Parathyroid adenoma (tissue), 2 donors: ENCODE measurements at regions not wholly inside any gene's neighbourhood (a gene's known extent, or its start where the extent isn't known, plus 50 kb on each side); places are given as distances from the start of the nearest gene placed in this dataset.

Experiments used
- H2AFZ ChIP-seq: fragments of 300-600 bp; sonication (generic); one replicate; pipeline ENCODE4 v1.7.0; 2017; ENCODE audit warnings: antibody characterized with exemption, mild to moderate bottlenecking
- H3K27ac ChIP-seq: fragments of 300-600 bp; sonication (generic); one replicate; pipeline ENCODE4 v1.7.0; 2017
- H3K27me3 ChIP-seq: fragments of 300-600 bp; sonication (generic); one replicate; pipeline ENCODE4 v1.7.0; 2017; ENCODE audit warnings: low read length; ENCODE audit not compliant: control insufficient read depth, insufficient read depth
- H3K36me3 ChIP-seq: fragments of 300-600 bp; sonication (generic); one replicate; pipeline ENCODE4 v1.7.0; 2017; ENCODE audit warnings: low read length; ENCODE audit not compliant: control insufficient read depth, insufficient read depth
- H3K4me1 ChIP-seq: fragments of 300-600 bp; sonication (generic); one replicate; pipeline ENCODE4 v1.7.0; 2017; ENCODE audit warnings: control low read depth
- H3K4me2 ChIP-seq: fragments of 300-600 bp; sonication (generic); one replicate; pipeline ENCODE4 v1.7.0; 2017; ENCODE audit warnings: low read length
- H3K4me3 ChIP-seq: fragments of 300-600 bp; sonication (generic); one replicate; pipeline ENCODE4 v1.7.0; 2017; ENCODE audit warnings: low read depth, low read length
- H3K79me2 ChIP-seq: fragments of 300-600 bp; sonication (generic); one replicate; pipeline ENCODE4 v1.7.0; 2017; ENCODE audit warnings: control low read depth
- H3K9ac ChIP-seq: fragments of 300-600 bp; sonication (generic); one replicate; pipeline ENCODE4 v1.7.0; 2017; ENCODE audit warnings: mild to moderate bottlenecking
- H3K9me3 ChIP-seq: fragments of 300-600 bp; sonication (generic); one replicate; pipeline ENCODE4 v1.7.0; 2017; ENCODE audit warnings: low read length; ENCODE audit not compliant: control insufficient read depth
- TF ChIP-seq, protein P1 (sequence below): fragments of 300-600 bp; sonication (generic); IDR thresholded peaks from one replicate; pipeline ENCODE4 v1.7.0; 2017; ENCODE audit warnings: antibody characterized with exemption, mild to moderate bottlenecking
- donor health status: primary hyperparathyroidism.

DNA sequence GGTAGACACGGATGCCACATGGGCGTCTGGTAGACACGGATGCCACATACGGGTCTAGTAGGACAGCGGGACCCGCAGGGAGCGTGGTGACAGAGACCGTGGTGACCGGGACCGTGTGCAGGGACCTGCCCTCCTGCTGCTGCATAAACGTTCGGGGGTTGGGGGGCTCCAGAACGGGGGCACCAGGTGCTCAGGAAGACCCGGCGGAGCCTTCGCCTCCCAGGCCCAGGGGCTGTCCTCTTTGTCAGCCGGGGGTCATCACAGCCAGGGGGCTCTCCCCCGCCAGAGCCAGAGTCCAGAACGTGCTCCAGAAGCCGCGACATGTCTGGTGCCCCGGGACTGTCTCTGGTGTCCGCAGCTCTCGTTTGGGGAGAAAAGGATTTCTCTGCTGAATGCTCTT lies 69.2 kb upstream of the ADGRA1 start:
- Histone ChIP-seq H3K9ac (no peak overlapping the region), H3K4me3 (no peak overlapping the region), H3K9me3 (no peaks in the 10 kb centered on the region), H3K4me1 (no peaks in the 10 kb centered on the region), H3K79me2 (no peaks in the 10 kb centered on the region), H3K27ac (no peak overlapping the region), H3K4me2 (no peak overlapping the region), H2AFZ (no peak overlapping the region), H3K36me3 (no peaks in the 10 kb centered on the region), H3K27me3 (no peaks in the 10 kb centered on the region)
- TF ChIP-seq, protein P1, sequence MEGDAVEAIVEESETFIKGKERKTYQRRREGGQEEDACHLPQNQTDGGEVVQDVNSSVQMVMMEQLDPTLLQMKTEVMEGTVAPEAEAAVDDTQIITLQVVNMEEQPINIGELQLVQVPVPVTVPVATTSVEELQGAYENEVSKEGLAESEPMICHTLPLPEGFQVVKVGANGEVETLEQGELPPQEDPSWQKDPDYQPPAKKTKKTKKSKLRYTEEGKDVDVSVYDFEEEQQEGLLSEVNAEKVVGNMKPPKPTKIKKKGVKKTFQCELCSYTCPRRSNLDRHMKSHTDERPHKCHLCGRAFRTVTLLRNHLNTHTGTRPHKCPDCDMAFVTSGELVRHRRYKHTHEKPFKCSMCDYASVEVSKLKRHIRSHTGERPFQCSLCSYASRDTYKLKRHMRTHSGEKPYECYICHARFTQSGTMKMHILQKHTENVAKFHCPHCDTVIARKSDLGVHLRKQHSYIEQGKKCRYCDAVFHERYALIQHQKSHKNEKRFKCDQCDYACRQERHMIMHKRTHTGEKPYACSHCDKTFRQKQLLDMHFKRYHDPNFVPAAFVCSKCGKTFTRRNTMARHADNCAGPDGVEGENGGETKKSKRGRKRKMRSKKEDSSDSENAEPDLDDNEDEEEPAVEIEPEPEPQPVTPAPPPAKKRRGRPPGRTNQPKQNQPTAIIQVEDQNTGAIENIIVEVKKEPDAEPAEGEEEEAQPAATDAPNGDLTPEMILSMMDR: no peak

DNA sequence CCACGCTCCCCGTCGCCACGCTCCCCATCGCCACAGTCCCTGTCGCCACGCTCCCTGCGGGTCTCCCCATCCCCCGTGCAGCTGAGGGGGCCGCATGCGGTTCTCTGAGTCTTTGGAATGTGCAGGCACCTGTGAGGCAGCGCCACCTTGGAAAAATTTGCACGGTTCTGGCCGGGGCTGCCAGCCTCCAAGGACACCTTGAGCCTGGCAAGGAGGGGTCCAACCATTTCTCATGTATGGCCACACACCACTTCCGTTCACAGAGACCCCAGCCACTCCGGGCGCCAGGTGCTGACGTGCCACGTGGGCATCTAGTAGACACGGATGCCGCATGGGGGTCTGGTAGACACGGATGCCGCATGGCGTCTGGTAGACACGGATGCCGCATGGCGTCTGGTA lies 70.5 kb upstream of the ADGRA1 start:
- H3K27ac ChIP-seq: no peak overlapping the region

DNA sequence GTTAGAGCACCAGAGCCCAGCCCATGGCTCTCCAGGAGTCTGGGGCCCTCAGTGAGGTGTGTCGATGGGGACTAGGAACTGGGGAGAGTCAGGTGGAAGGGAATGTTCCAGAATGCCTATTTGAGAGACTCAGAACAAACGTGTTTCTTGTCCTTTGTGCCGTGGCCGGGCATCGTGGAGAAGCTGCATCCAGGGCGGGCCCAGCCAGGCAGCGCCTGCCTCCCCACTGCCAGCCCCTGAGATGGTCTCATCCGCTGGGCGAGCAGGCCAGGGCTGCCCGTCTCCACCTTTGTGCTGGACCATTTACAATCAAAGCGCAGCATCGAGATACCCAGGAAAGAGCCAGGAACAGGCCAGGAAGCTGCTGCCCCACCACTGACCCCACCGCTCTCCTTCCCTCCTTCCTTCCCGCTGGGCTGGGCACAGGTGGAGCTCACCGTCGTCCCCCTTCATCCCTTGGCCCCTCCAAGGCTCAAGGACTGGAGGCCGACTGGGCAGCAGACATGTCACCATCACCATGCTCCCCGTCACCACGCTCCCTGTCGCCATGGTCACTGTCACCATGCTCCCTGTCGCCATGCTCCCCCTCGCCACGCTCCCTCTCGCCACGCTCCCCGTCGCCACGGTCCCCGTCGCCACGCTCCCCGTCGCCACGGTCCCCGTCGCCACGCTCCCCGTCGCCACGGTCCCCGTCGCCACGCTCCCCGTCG lies 71.1 kb upstream of the ADGRA1 start:
- TF ChIP-seq, protein P1: no peak
- H3K27ac ChIP-seq: no peak overlapping the region
- no peaks in the 10 kb centered on the region for H3K79me2 ChIP-seq
- no peaks in the 10 kb centered on the region for H3K4me1 ChIP-seq
- H3K27me3 ChIP-seq: no peaks in the 10 kb centered on the region
- H3K4me3 ChIP-seq: no peak overlapping the region
- H3K9ac ChIP-seq: no peak overlapping the region
- H2AFZ ChIP-seq: no peak overlapping the region
- no peaks in the 10 kb centered on the region for H3K36me3 ChIP-seq
- H3K4me2 ChIP-seq: no peak overlapping the region
- H3K9me3 ChIP-seq: no peaks in the 10 kb centered on the region

More for the DNA sequence above, 70.5 kb upstream of the ADGRA1 start:
- Histone ChIP-seq H3K9ac (no peak overlapping the region), H3K9me3 (no peaks in the 10 kb centered on the region), H3K36me3 (no peaks in the 10 kb centered on the region), H3K4me3 (no peak overlapping the region), H3K4me1 (no peaks in the 10 kb centered on the region), H3K4me2 (no peak overlapping the region), H2AFZ (no peak overlapping the region), H3K27me3 (no peaks in the 10 kb centered on the region), H3K79me2 (no peaks in the 10 kb centered on the region)
- TF ChIP-seq, protein P1: no peak

- H3K4me2 ChIP-seq: no peak overlapping the region
- no peaks in the 10 kb centered on the region for H3K9me3 ChIP-seq
- H3K36me3 ChIP-seq: no peaks in the 10 kb centered on the region
- no peaks in the 10 kb centered on the region for H3K79me2 ChIP-seq
- H3K9ac ChIP-seq: no peak overlapping the region
- TF ChIP-seq, protein P1: no peak
- no peak overlapping the region for H2AFZ ChIP-seq
- H3K4me3 ChIP-seq: no peak overlapping the region
- no peak overlapping the region for H3K27ac ChIP-seq
- no peaks in the 10 kb centered on the region for H3K27me3 ChIP-seq
- no peaks in the 10 kb centered on the region for H3K4me1 ChIP-seq
These were observed 71.8 kb upstream of the ADGRA1 start for GRCh38 chr10:133015816-133016462.

DNA sequence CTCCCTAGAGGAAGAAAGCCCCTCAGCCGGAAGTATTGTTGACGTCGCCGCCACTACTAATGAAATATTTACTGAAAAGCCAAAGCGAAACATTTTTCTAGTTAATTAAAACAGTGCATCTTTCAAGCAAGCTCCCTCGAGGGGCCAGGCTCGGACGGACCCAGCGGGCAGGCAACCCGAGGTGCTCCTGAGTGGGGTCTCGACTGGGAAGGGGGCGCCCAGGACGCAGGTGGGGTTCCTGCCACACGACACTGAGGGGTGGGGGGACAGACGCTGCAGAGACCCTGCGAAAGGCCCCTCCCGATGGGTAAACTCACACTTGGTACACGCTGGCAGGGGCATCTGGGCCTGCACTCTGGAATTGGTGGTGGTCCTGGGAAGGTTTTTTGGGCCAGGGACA lies 72.4 kb upstream of the ADGRA1 start:
- no peak overlapping the region for H3K9ac ChIP-seq

More for the DNA sequence above, 72.4 kb upstream of the ADGRA1 start:
- Histone ChIP-seq H3K27me3 (no peaks in the 10 kb centered on the region), H3K27ac (no peak overlapping the region), H3K4me3 (no peak overlapping the region), H3K9me3 (no peaks in the 10 kb centered on the region), H2AFZ (no peak overlapping the region), H3K79me2 (no peaks in the 10 kb centered on the region), H3K36me3 (no peaks in the 10 kb centered on the region), H3K4me2 (no peak overlapping the region), H3K4me1 (no peaks in the 10 kb centered on the region)
- TF ChIP-seq, protein P1: no peak
